GM23338 (cell line): ENCODE measurements at regions not wholly inside any gene's neighbourhood (a gene's known extent, or its start where the extent isn't known, plus 50 kb on each side); places are given as distances from the start of the nearest gene placed in this dataset.

Source experiments
- CTCF ChIP-seq, 2 experiments: fragments of 200-600 bp in 1 of 2; sonication (generic) in 1 of 2; conservative IDR thresholded peaks; 2 replicates each; pipeline versions ENCODE4 v1.5.1 to v1.6.1; 2016 to 2017; ENCODE audit warnings: antibody characterized with exemption in 2 of 2, low read depth in 2 of 2, mild to moderate bottlenecking in 2 of 2, moderate library complexity in 1 of 2
- EZH2 ChIP-seq: fragments of 200-600 bp; sonication (generic); IDR thresholded peaks from one replicate; pipeline ENCODE4 v1.8.0; 2017; ENCODE audit warnings: antibody characterized with exemption, mild to moderate bottlenecking, low read depth; ENCODE audit not compliant: unreplicated experiment
- EZH2phosphoT487 ChIP-seq: fragments of 200-600 bp; sonication (generic); IDR thresholded peaks from one replicate; pipeline ENCODE4 v1.8.1; 2018; ENCODE audit warnings: antibody characterized with exemption; ENCODE audit not compliant: unreplicated experiment
- NANOG ChIP-seq: IDR thresholded peaks from 2 replicates; pipeline ENCODE4 v1.6.1; 2016; ENCODE audit warnings: antibody characterized with exemption, borderline replicate concordance
- POLR2AphosphoS5 ChIP-seq: IDR thresholded peaks from 2 replicates; pipeline ENCODE4 v1.6.1; 2016; ENCODE audit warnings: antibody characterized with exemption, low read depth
- REST ChIP-seq: IDR thresholded peaks from one replicate; pipeline ENCODE4 v1.6.1; 2018; ENCODE audit warnings: antibody characterized with exemption; ENCODE audit not compliant: unreplicated experiment

- TF ChIP-seq CTCF (conservative IDR thresholded peaks at IDR 0.05; ENCODE audit: low read depth in 2 of 2): no peak
- no peak for TF ChIP-seq REST
- TF ChIP-seq POLR2AphosphoS5: no peak
- TF ChIP-seq EZH2phosphoT487: no peak
- TF ChIP-seq NANOG: no peak
- no peak for TF ChIP-seq EZH2
Measured at GRCh38 chr16:77069929-77070328, 121.1 kb upstream of the MON1B start.
